CD4-positive, alpha-beta T cell (primary cell): ENCODE measurements at regions not wholly inside any gene's neighbourhood (a gene's known extent, or its start where the extent isn't known, plus 50 kb on each side); places are given as distances from the start of the nearest gene placed in this dataset.

ENCODE experiments used
- ATAC-seq: fragments of 200-7000 bp; cut with Tn5 transposase; one replicate; pipeline ENCODE4 v1.10.0; 2022; ENCODE audit warnings: mild to moderate bottlenecking; ENCODE audit not compliant: poor library complexity
- CTCF ChIA-PET: fragments of 350-600 bp; sonication (Branson Sonifier 250); formaldehyde crosslinking; loops from one replicate; lab custom pipeline; 2021; ENCODE audit warnings: antibody characterized with exemption, inconsistent platforms; lab: Charles Lee
- POLR2A ChIA-PET: fragments of 350-600 bp; sonication (Branson Sonifier 250); formaldehyde crosslinking; loops from one replicate; lab custom pipeline; 2021; ENCODE audit warnings: antibody characterized with exemption, inconsistent platforms; lab: Charles Lee
- DNase-seq, 14 experiments: peaks; one replicate each; pipeline ENCODE4 v3.0.0-alpha.2; 2013 to 2020; ENCODE audit warnings: mixed read lengths in 2 of 14
- H3K27ac ChIP-seq, 2 donors: one replicate each; pipeline versions ENCODE4 v1.5.1 to v1.7.0; 2013; ENCODE audit warnings: low read length in 2 of 2, low read depth in 1 of 2, mild to moderate bottlenecking in 1 of 2
- H3K27me3 ChIP-seq, 2 experiments: 1 replicate in 1 of 2; 2 replicates in 1 of 2; pipeline versions ENCODE4 v1.6.1 to v1.7.0; 2013; ENCODE audit warnings: low read length in 2 of 2, control low read depth in 1 of 2, mild to moderate bottlenecking in 1 of 2, moderate library complexity in 1 of 2; ENCODE audit not compliant: insufficient read depth in 2 of 2, control insufficient read depth in 1 of 2
- H3K36me3 ChIP-seq: one replicate; pipeline ENCODE4 v1.6.1; 2013; ENCODE audit warnings: low read length, control low read depth; ENCODE audit not compliant: insufficient read depth
- H3K4me1 ChIP-seq: one replicate; pipeline ENCODE4 v1.6.1; 2013; ENCODE audit warnings: low read length, control low read depth; ENCODE audit not compliant: insufficient read depth
- H3K4me3 ChIP-seq: one replicate; pipeline ENCODE4 v1.5.1; 2013; ENCODE audit warnings: mild to moderate bottlenecking, low read length, moderate library complexity
- H3K9me3 ChIP-seq, 2 experiments: 1 replicate in 1 of 2; 2 replicates in 1 of 2; pipeline versions ENCODE4 v1.6.1 to v1.7.0; 2013; ENCODE audit warnings: low read length in 2 of 2, mild to moderate bottlenecking in 2 of 2, control low read depth in 1 of 2, moderate library complexity in 1 of 2; ENCODE audit not compliant: control insufficient read depth in 1 of 2, insufficient read depth in 1 of 2
- H3K27ac Mint-ChIP-seq: one replicate; pipeline ENCODE4 v1.8.0; 2020; ENCODE audit warnings: mixed read lengths
- H3K27me3 Mint-ChIP-seq: one replicate; pipeline ENCODE4 v1.8.0; 2021; ENCODE audit warnings: mixed read lengths
- H3K36me3 Mint-ChIP-seq: one replicate; pipeline ENCODE4 v1.8.0; 2021; ENCODE audit warnings: low read depth, mixed read lengths
- H3K4me1 Mint-ChIP-seq: one replicate; pipeline ENCODE4 v1.8.0; 2021; ENCODE audit warnings: low read depth, mixed read lengths
- H3K4me3 Mint-ChIP-seq: one replicate; pipeline ENCODE4 v1.8.0; 2020; ENCODE audit warnings: mild to moderate bottlenecking, mixed read lengths
- H3K9me3 Mint-ChIP-seq: one replicate; pipeline ENCODE4 v1.8.0; 2020; ENCODE audit warnings: mixed read lengths
- CTCF ChIP-seq: fragments of 200-600 bp; IDR thresholded peaks from one replicate; pipeline ENCODE4 v1.8.0; 2022; ENCODE audit warnings: antibody characterized with exemption, mild to moderate bottlenecking
- intact Hi-C, 2 experiments: fragments of 100-400 bp; cut with DNase I in 1 of 2; cut with micrococcal nuclease in 1 of 2; formaldehyde crosslinking; loops; one replicate each; pipeline versions ENCODE4 v1.15.1 to v1.9.0; 2023 to 2025; cut with DNase I, micrococcal nuclease

GRCh38 chr7:17640730-17641377 is 299.4 kb downstream of the SNX13 start:
- H3K4me3 ChIP-seq: no peak overlapping the region
- peak; percentile 41 for ATAC-seq
- H3K4me3 Mint-ChIP-seq: no peak overlapping the region
- TF ChIP-seq CTCF: peak; percentile 80
- no peak overlapping the region for H3K27ac Mint-ChIP-seq
- CTCF ChIA-PET: interaction anchor here (0.7 to 1.2 kb wide), 2 partner anchors 10 to 11 kb away, joined by 3 to 4 read pairs; no protein-coding TSS in a partner anchor
- H3K9me3 ChIP-seq: peaks cover 0 to 6% of the 10 kb centered on the region in 2 experiments
- H3K27me3 Mint-ChIP-seq: peaks cover 3% of the 10 kb centered on the region
- no peaks in the 10 kb centered on the region for H3K36me3 ChIP-seq
- POLR2A ChIA-PET: no interaction called here
- intact Hi-C loops: loop anchor here in 1 of 2 experiments (10.0 kb wide), 1 partner anchor 656 kb away; no protein-coding TSS in a partner anchor
- no peak overlapping the region for H3K27ac ChIP-seq
- H3K4me1 ChIP-seq: no peaks in the 10 kb centered on the region
- peak in 4 of 14 experiments; percentile 11 to 45 (median 32) for DNase-seq
- peaks cover 0 to 5% of the 10 kb centered on the region in 2 experiments for H3K27me3 ChIP-seq
- no peaks in the 10 kb centered on the region for H3K9me3 Mint-ChIP-seq
- H3K4me1 Mint-ChIP-seq: no peaks in the 10 kb centered on the region
- H3K36me3 Mint-ChIP-seq: no peaks in the 10 kb centered on the region

GRCh38 chr7:17645500-17645899 is 294.8 kb downstream of the SNX13 start:
- H3K4me3 Mint-ChIP-seq: no peak overlapping the region
- peaks cover 12% of the 10 kb centered on the region for H3K27me3 Mint-ChIP-seq
- no peaks in the 10 kb centered on the region for H3K4me1 Mint-ChIP-seq
- H3K36me3 ChIP-seq: no peaks in the 10 kb centered on the region
- H3K4me3 ChIP-seq: no peak overlapping the region
- H3K4me1 ChIP-seq: no peaks in the 10 kb centered on the region
- CTCF ChIA-PET: no interaction called here
- H3K9me3 Mint-ChIP-seq: no peaks in the 10 kb centered on the region
- no peak overlapping the region for H3K27ac Mint-ChIP-seq
- H3K27ac ChIP-seq: no peak overlapping the region
- no peak for TF ChIP-seq CTCF
- DNase-seq (no peak), ATAC-seq (no peak)
- POLR2A ChIA-PET: no interaction called here
- H3K36me3 Mint-ChIP-seq: no peaks in the 10 kb centered on the region
- intact Hi-C loops: loop anchor here (5.0 to 10.0 kb wide), 2 partner anchors 661 to 663 kb away; no protein-coding TSS in a partner anchor
- H3K9me3 ChIP-seq: peaks cover 0 to 6% of the 10 kb centered on the region in 2 experiments
- H3K27me3 ChIP-seq: no peaks in the 10 kb centered on the region

GRCh38 chr7:17646253-17646956 is 293.9 kb downstream of the SNX13 start:
- Mint-ChIP-seq H3K4me3 (no peak overlapping the region), H3K36me3 (no peaks in the 10 kb centered on the region), H3K27me3 (peaks cover 13% of the 10 kb centered on the region), H3K9me3 (no peaks in the 10 kb centered on the region), H3K27ac (no peak overlapping the region), H3K4me1 (no peaks in the 10 kb centered on the region)
- no peaks in the 10 kb centered on the region for H3K27me3 ChIP-seq
- POLR2A ChIA-PET: no interaction called here
- no peak overlapping the region for H3K4me3 ChIP-seq
- H3K27ac ChIP-seq: no peak overlapping the region
- H3K36me3 ChIP-seq: no peaks in the 10 kb centered on the region
- CTCF ChIA-PET: interaction anchor here (0.9 to 1.0 kb wide), 2 partner anchors 14 to 663 kb away, joined by 3 read pairs; no protein-coding TSS in a partner anchor
- H3K4me1 ChIP-seq: no peaks in the 10 kb centered on the region
- intact Hi-C loops: loop anchor here (5.0 to 10.0 kb wide), 2 partner anchors 662 to 664 kb away; no protein-coding TSS in a partner anchor
- ATAC-seq: no peak
- no peak for TF ChIP-seq CTCF
- no peak for DNase-seq
- H3K9me3 ChIP-seq: peaks cover 0 to 6% of the 10 kb centered on the region in 2 experiments
